Endometrium (tissue), 2 donors: ENCODE measurements at regions not wholly inside any gene's neighbourhood (a gene's known extent, or its start where the extent isn't known, plus 50 kb on each side); places are given as distances from the start of the nearest gene placed in this dataset.

Experiments
- FAIRE-seq: peaks from 2 replicates; lab custom pipeline; 2012; peaks lifted over from hg19 to GRCh38; lab: Jason Lieb, UNC
- donor health status: control.
- donor health status: control.

- FAIRE-seq = no peak
These were observed 180.0 kb upstream of the ARL4C start for GRCh38 chr2:234676783-234677450.

DNA sequence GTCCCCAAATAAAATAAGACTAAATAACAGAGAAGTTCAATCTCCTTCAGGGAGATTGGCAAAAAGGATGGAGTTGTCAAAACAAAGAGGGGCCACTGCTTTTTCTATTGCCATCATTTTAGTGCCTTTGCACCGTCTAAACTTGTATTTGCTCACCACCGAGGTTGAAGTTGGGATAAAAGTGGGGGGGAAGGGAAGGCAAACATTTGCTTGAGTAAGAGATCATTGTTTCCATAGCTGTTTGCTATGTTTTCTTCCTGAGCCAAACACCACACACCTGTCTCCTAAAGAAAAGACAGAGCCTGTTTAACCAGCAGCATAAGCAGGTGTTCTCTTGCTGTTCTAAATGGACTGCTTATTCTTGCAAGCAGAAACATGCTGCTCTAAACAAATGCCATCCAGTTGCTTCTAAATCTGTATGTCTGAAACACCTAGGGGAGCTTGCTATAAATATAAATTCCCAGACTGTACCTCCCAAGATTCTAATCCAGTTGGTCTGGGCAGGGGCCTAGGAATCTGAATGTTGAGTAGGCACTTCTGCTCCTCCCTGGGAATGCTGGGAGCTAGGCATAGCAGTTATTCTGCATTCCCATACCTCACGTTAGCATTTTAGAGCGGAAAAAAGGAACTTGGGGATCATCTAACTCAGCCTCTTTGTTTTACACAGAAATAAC lies 179.4 kb upstream of the ARL4C start:
- no peak for FAIRE-seq

- FAIRE-seq = peak; percentile 99
These were observed 177.9 kb upstream of the ARL4C start for GRCh38 chr2:234674781-234675201.

- no peak for FAIRE-seq
These were observed 177.3 kb upstream of the ARL4C start for GRCh38 chr2:234673961-234674759.

DNA sequence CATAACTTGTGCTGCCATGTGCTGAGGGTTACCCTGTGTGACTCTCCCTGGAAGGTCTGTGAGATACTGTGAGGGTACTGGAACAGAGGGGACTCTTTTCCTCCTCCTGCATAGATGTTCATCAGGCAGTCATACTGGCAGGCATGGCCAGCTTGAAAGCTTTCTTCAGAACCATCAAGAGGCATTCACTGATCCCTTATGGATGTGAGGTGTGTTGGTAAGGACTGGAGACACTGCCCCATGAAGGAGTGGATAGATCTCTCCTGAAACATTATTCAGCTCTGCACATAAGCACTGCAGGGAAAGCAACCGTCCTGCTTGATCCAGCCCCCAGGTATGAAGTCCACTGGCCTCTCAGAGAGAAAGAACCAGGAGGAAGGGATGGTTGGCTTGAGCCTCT lies 176.6 kb upstream of the ARL4C start:
- no peak for FAIRE-seq

GRCh38 chr2:234672498-234673150 lies 175.7 kb upstream of the ARL4C start:
- FAIRE-seq = no peak

- no peak for FAIRE-seq
These were observed 174.8 kb upstream of the ARL4C start for GRCh38 chr2:234671716-234672115.

DNA sequence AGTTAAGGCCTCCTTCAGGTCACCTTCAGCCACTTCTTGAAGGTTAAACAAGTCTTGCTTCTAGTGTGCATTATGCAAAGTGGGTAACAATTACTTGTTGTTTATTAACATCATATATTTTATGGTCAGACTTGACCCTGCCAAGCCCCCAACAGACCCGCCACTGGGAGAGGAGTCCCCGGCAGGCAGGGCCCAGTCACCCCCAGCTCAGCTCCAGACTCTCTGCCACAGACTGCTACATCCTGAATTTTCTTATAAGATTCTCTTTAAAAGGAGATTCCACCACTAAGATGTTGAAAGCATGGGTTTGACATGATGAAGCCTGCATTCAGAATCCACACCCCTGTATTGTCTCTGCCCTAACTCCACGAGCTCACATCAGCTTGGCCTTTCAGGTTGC lies 174.3 kb upstream of the ARL4C start:
- no peak for FAIRE-seq

DNA sequence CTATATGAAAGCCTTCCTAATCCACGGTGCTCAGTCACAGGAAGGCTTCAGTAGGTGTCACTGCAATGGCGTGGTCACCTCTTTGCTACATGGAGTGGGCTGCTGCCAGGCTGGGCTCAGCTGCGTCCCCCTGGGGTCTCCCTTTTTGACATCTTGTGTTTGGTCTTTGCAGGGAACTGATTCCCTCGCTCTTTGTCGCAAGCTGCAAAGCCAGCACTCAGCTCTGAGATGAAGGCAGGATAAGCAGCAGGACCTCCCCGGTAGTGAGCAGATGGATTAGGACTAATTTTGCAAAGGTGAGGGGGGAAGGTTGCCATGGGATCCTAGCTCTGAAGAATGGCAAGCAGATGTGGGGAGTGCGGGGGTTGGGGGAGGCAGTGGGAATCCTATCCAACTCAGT lies 173.9 kb upstream of the ARL4C start:
- no peak for FAIRE-seq

GRCh38 chr2:234670052-234670451 lies 173.2 kb upstream of the ARL4C start:
- FAIRE-seq = no peak

DNA sequence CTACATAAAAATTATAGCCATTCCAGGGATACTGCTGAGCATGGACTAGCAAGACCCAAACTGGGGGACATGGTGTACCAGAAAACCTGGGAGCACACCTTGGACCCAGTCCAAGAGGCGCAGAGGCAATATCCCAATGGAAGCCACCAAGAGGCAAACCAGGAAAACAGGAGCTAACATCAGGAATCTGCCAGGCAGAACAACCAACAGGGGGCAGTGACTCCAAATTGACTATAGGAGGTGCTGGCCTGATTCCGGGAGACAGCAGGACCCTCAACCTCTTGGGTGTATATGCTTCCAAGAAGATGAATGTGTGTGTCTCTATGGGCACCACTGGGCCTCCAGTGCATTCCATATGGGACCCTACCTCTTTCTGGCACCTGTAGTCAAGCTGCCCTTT lies 172.7 kb upstream of the ARL4C start:
- FAIRE-seq = no peak

DNA sequence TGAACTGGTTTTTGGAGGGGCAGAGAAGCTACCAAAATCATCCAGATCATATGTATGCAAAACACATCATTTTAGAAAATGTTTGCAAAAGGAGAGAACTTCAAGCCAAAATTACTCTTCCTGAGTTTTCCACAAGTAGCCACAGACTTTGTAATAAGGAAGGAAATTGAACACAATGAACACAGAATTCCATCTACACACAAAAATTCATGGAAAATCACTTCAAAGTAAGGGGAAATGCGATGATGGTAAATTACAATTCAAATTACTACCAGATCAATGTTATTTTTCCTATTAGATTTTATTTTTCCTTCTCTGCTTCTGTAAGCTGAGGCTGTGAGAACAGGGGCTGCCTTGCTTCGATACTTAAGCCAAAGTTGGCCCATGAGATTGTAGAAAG lies 172.1 kb upstream of the ARL4C start:
- no peak for FAIRE-seq

DNA sequence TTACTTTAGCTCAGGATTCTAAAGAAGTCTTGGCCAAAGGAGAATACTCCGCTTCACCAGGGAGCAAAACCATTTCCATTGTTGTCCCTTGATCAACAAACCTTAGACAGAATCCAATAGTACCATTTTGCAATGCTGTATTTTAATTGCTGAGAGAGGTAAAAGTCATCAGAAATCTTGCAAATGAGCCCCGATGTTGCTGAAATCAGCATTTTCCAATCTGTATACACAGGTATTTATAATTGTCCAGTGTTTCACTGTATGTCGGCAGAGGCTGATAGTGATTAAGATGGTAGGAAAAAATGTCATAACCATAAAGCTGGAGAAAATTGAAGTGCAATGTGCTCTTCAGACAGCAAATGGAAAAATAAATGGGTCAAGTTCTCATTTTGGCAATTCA lies 170.0 kb upstream of the ARL4C start:
- FAIRE-seq = no peak

GRCh38 chr2:234665304-234665703 lies 168.4 kb upstream of the ARL4C start:
- no peak for FAIRE-seq

DNA sequence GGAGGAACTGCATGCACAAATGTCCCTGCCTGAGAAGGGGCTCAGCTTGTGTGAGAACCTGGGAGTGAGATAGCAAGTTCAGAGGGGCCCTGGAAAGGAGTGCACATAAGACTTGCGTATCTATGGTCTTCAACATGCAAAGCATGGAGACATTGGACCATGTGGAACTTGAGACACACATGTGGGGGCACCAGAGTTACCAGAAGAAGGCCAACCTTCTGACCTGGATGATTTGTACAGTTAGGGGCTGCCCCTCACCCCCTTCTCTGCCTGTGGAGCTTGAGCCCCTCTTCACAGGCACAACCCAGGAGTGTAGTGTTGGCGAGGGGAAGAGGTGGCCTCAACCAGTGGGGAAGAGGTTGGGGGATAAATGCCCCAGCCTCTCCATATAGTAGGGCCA lies 165.0 kb upstream of the ARL4C start:
- FAIRE-seq = no peak

GRCh38 chr2:234661175-234661574 lies 164.3 kb upstream of the ARL4C start:
- no peak for FAIRE-seq

DNA sequence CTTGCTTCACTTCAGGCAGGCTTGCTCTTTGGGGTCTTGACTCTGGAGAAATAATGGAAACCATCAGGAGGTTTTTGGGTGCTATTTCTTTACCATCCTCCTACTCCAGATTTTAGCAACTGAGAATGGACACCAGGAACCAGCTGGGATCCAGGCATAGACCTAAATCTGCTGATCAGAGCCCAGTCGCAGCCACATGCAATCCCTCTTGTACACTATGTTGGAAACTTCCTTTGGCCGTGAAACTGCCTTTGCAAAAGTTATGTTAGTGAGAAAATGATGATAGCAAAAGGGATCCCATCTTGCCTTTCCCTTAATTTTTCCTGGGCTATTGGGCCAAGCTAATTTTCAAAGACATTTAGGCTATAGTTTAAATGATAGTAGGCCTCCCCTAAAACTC lies 158.8 kb upstream of the ARL4C start:
- no peak for FAIRE-seq

GRCh38 chr2:234650911-234651310 lies 154.0 kb upstream of the ARL4C start:
- no peak for FAIRE-seq

DNA sequence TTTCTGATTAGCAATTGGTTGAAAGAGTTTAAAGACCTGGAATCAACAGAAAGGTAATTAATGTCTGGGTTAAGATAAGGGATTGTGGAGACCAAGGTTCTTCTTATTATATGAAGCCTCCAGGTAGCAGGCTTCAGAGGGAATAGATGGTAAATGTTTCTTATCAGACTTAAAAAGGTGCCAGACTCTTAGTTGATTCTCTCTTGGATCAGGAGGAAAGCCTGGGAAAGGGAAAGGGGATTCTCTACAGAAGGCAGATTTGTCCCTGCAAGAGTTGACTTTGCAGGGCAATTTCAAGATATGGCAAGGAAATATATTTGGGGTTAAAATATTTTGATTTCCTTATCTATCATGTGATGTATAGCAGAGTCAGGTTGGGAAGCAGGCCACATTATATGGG lies 153.1 kb upstream of the ARL4C start:
- FAIRE-seq = no peak

DNA sequence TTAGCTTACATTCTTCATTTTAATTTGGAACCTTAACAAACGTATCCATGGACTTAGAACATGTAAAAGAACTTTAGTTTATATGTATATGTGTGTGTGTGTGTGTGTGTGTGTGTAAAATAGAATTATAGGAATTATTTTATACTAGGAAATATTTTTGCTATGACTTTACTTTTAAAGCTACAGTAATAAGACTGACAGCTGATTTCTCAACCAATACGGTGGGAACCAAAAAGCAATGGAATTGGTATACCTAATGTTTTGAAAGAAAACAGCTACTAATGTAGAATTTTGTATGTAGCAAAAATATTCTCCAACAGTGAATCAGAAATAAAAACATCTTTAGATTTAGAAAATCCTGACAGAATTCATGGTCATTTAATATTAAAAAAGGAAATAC lies 146.5 kb upstream of the ARL4C start:
- no peak for FAIRE-seq

- no peak for FAIRE-seq
These were observed 144.2 kb upstream of the ARL4C start for GRCh38 chr2:234641086-234641485.

DNA sequence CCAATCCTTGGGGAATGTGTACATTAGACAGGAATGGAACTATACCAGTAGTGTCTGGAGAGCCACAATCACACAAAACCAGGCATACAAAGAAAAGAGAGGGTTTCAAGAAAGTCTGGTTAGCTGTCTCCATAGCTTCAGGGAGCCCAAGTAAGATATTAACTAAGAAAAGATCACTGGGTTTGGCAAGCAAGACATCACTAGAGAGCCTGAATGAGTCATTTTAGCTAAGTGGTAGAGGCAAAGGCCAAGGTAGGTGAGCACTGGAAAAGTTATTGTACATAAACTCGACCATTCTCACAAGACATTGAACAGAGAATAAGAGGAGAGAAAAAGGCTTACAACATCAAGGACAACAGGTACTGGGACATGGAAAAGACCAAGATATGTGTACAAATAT lies 143.8 kb upstream of the ARL4C start:
- FAIRE-seq = no peak

DNA sequence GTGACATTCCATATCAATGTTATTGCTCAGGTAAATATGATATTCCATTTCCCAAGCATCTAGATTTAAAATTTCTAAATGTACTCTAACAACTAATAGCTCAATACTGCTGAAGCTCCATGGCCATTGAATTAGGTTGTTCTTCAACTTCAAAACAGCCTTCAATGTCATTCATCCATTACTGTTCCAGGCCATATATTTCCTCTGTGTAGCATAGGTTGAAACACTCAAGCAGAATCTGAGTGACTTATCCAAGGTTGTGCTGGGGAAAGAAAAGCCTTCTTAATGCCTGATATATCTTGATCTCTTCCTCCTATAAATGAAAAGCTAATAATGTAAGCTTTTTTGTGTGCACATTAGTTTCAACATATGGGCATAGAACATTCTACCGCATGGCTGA lies 142.1 kb upstream of the ARL4C start:
- FAIRE-seq = no peak
